ENCODE measurements at regions not wholly inside any gene's neighbourhood (a gene's known extent, or its start where the extent isn't known, plus 50 kb on each side); places are given as distances from the start of the nearest gene placed in this dataset.

GRCh38 chr6:144546807-144547206 lies 261.7 kb downstream of the UTRN start:
- no peaks in the 10 kb centered on the region for H3K4me1 Mint-ChIP-seq (ENCODE audit: low read depth, unreplicated experiment)
- H3K27me3 Mint-ChIP-seq (ENCODE audit: unreplicated experiment) = no peaks in the 10 kb centered on the region
- no peak overlapping the region for H3K27ac Mint-ChIP-seq (ENCODE audit: unreplicated experiment)
- H3K36me3 Mint-ChIP-seq (ENCODE audit: unreplicated experiment) = no peaks in the 10 kb centered on the region
- H3K9me3 Mint-ChIP-seq (ENCODE audit: unreplicated experiment) = peaks cover 3% of the 10 kb centered on the region
- H3K4me3 Mint-ChIP-seq (ENCODE audit: unreplicated experiment) = no peak overlapping the region
- no peak for DNase-seq
- TF ChIP-seq CTCF (IDR thresholded peaks at IDR 0.05; ENCODE audit: partially characterized antibody, unreplicated experiment) = no peak

- no peak for TF ChIP-seq CTCF (IDR thresholded peaks at IDR 0.05; ENCODE audit: partially characterized antibody, unreplicated experiment)
- Mint-ChIP-seq H3K9me3 (ENCODE audit: unreplicated experiment) (peaks cover 1% of the 10 kb centered on the region), H3K27ac (ENCODE audit: unreplicated experiment) (no peak overlapping the region), H3K4me3 (ENCODE audit: unreplicated experiment) (no peak overlapping the region), H3K36me3 (ENCODE audit: unreplicated experiment) (no peaks in the 10 kb centered on the region), H3K4me1 (ENCODE audit: low read depth, unreplicated experiment) (no peaks in the 10 kb centered on the region), H3K27me3 (ENCODE audit: unreplicated experiment) (no peaks in the 10 kb centered on the region)
- no peak for DNase-seq
Observed at GRCh38 chr6:144547409-144547808, 262.3 kb downstream of the UTRN start.

- no peak for DNase-seq
- Mint-ChIP-seq H3K9me3 (ENCODE audit: unreplicated experiment) (no peaks in the 10 kb centered on the region), H3K27ac (ENCODE audit: unreplicated experiment) (no peak overlapping the region), H3K4me3 (ENCODE audit: unreplicated experiment) (no peak overlapping the region), H3K36me3 (ENCODE audit: unreplicated experiment) (no peaks in the 10 kb centered on the region), H3K27me3 (ENCODE audit: unreplicated experiment) (no peaks in the 10 kb centered on the region), H3K4me1 (ENCODE audit: low read depth, unreplicated experiment) (no peaks in the 10 kb centered on the region)
- TF ChIP-seq CTCF (IDR thresholded peaks at IDR 0.05; ENCODE audit: partially characterized antibody, unreplicated experiment) = no peak
Observed at GRCh38 chr6:144548536-144548935, 263.4 kb downstream of the UTRN start.

- no peak for DNase-seq
- Mint-ChIP-seq H3K27me3 (ENCODE audit: unreplicated experiment) (no peaks in the 10 kb centered on the region), H3K9me3 (ENCODE audit: unreplicated experiment) (no peaks in the 10 kb centered on the region), H3K36me3 (ENCODE audit: unreplicated experiment) (no peaks in the 10 kb centered on the region), H3K4me3 (ENCODE audit: unreplicated experiment) (no peak overlapping the region), H3K4me1 (ENCODE audit: low read depth, unreplicated experiment) (no peaks in the 10 kb centered on the region), H3K27ac (ENCODE audit: unreplicated experiment) (peak overlapping the region; percentile 34)
- no peak for TF ChIP-seq CTCF (IDR thresholded peaks at IDR 0.05; ENCODE audit: partially characterized antibody, unreplicated experiment)
Observed at GRCh38 chr6:144549837-144550747, 265.0 kb downstream of the UTRN start.

GRCh38 chr6:144551339-144551738 lies 266.2 kb downstream of the UTRN start:
- Mint-ChIP-seq H3K27me3 (ENCODE audit: unreplicated experiment) (no peaks in the 10 kb centered on the region), H3K4me1 (ENCODE audit: low read depth, unreplicated experiment) (no peaks in the 10 kb centered on the region), H3K27ac (ENCODE audit: unreplicated experiment) (no peak overlapping the region), H3K4me3 (ENCODE audit: unreplicated experiment) (no peak overlapping the region), H3K9me3 (ENCODE audit: unreplicated experiment) (no peaks in the 10 kb centered on the region), H3K36me3 (ENCODE audit: unreplicated experiment) (no peaks in the 10 kb centered on the region)
- no peak for TF ChIP-seq CTCF (IDR thresholded peaks at IDR 0.05; ENCODE audit: partially characterized antibody, unreplicated experiment)
- no peak for DNase-seq
